HepG2 (cell line): ENCODE measurements at regions not wholly inside any gene's neighbourhood (a gene's known extent, or its start where the extent isn't known, plus 50 kb on each side); places are given as distances from the start of the nearest gene placed in this dataset.

Source experiments
- ATAC-seq: fragments of 200-7000 bp; cut with Tn5 transposase; 3 replicates; pipeline ENCODE4 v1.9.1; 2020; ENCODE audit warnings: mild to moderate bottlenecking, moderate library complexity
- BruUV-seq: library from RNA; stranded (reverse); fragments of 400-500 nt; replicated peaks from 2 replicates; lab custom pipeline; 2021; lab: Mats Ljungman, UMichigan
- CTCF ChIA-PET: fragments of 300-600 bp; formaldehyde crosslinking; extraction: SDS; loops from one replicate; lab custom pipeline; 2021; ENCODE audit warnings: low total read pairs, inconsistent platforms, low intra/inter-chr PET ratio; lab: Yijun Ruan, JAX
- POLR2A ChIA-PET: fragments of 350-600 bp; sonication (Branson Sonifier 250); formaldehyde crosslinking; loops from one replicate; lab custom pipeline; 2020; ENCODE audit warnings: antibody characterized with exemption, inconsistent platforms; lab: Yijun Ruan, JAX
- DNase-seq: peaks from one replicate; pipeline ENCODE4 v3.0.0-alpha.2; 2015; ENCODE audit warnings: low spot score
- FAIRE-seq: peaks from 3 replicates; lab custom pipeline; 2011; peaks lifted over from hg19 to GRCh38; lab: Jason Lieb, UNC
- H2AFZ ChIP-seq: one replicate; pipeline ENCODE4 v1.6.1; 2011; ENCODE audit warnings: low read length, inconsistent platforms
- H3K27ac ChIP-seq: fragments of 300-600 bp; 3 replicates; pipeline ENCODE4 v1.8.0; 2011; ENCODE audit warnings: mixed run types, mild to moderate bottlenecking, mixed read lengths, low read length, inconsistent platforms; ENCODE audit not compliant: insufficient read depth; ENCODE audit errors: extremely low read length
- H3K27me3 ChIP-seq, 2 experiments: fragments of 200-600 bp in 1 of 2; 2 replicates in 1 of 2; 3 replicates in 1 of 2; pipeline versions ENCODE4 v1.6.0 to v1.8.0; 2011; ENCODE audit warnings: low read length in 2 of 2, mild to moderate bottlenecking in 2 of 2, moderate library complexity in 2 of 2, inconsistent platforms in 1 of 2; ENCODE audit not compliant: insufficient read depth in 2 of 2, control insufficient read depth in 1 of 2
- H3K36me3 ChIP-seq, 2 experiments: fragments of 200-600 bp in 1 of 2; replicated peaks in 1 of 2; 2 replicates in 1 of 2; 3 replicates in 1 of 2; pipeline versions ENCODE4 v1.5.1 to v1.8.0; 2011; ENCODE audit warnings: low read length in 2 of 2, inconsistent platforms in 1 of 2; ENCODE audit not compliant: insufficient read depth in 2 of 2, control insufficient read depth in 1 of 2
- H3K4me1 ChIP-seq: 2 replicates; pipeline ENCODE4 v1.5.1; 2012; ENCODE audit warnings: low read length, inconsistent platforms; ENCODE audit not compliant: insufficient read depth
- H3K4me2 ChIP-seq: 2 replicates; pipeline ENCODE4 v1.6.0; 2011; ENCODE audit warnings: low read depth, low read length, inconsistent platforms
- H3K4me3 ChIP-seq, 3 experiments: fragments of 200-600 bp in 1 of 3; sonication (generic), shearing (Covaris generic) in 1 of 3; replicated peaks in 1 of 3; 2 replicates each; pipeline ENCODE4 v1.5.1; 2011 to 2016; ENCODE audit warnings: low read length in 3 of 3, inconsistent platforms in 2 of 3, low read depth in 2 of 3, mild to moderate bottlenecking in 2 of 3, control low read depth in 1 of 3, mixed read lengths in 1 of 3; ENCODE audit not compliant: insufficient read depth in 1 of 3
- H3K79me2 ChIP-seq: one replicate; pipeline ENCODE4 v1.6.1; 2011; ENCODE audit warnings: low read length, inconsistent platforms; ENCODE audit not compliant: insufficient read depth
- H3K9ac ChIP-seq: 2 replicates; pipeline ENCODE4 v1.6.0; 2011; ENCODE audit warnings: mild to moderate bottlenecking, low read depth, low read length, inconsistent platforms; ENCODE audit not compliant: insufficient read depth
- H3K9me3 ChIP-seq: 2 replicates; pipeline ENCODE4 v1.5.1; 2012; ENCODE audit warnings: mild to moderate bottlenecking, low read length
- H4K20me1 ChIP-seq: 2 replicates; pipeline ENCODE4 v1.6.0; 2011; ENCODE audit warnings: inconsistent platforms, mild to moderate bottlenecking, low read length, moderate library complexity; ENCODE audit not compliant: insufficient read depth
- BORCS8-MEF2B ChIP-seq: sonication (generic); formaldehyde crosslinking; IDR thresholded peaks from 2 replicates; pipeline ENCODE4 v1.8.0; 2022; ENCODE audit warnings: mild to moderate bottlenecking, missing genetic modification reagents
- HNF1B ChIP-seq: sonication (generic); formaldehyde crosslinking; IDR thresholded peaks from 2 replicates; pipeline ENCODE4 v1.5.1; 2020; ENCODE audit warnings: mild to moderate bottlenecking, moderate library complexity, missing genetic modification reagents
- MED13 ChIP-seq: sonication (generic); formaldehyde crosslinking; IDR thresholded peaks from 2 replicates; pipeline ENCODE4 v1.5.0; 2020; ENCODE audit warnings: missing genetic modification reagents
- PITX1 ChIP-seq: sonication (generic); formaldehyde crosslinking; IDR thresholded peaks from 2 replicates; pipeline ENCODE4 v1.5.1; 2020; ENCODE audit warnings: mild to moderate bottlenecking, missing genetic modification reagents
- SMAD3 ChIP-seq: sonication (generic); formaldehyde crosslinking; IDR thresholded peaks from 2 replicates; pipeline ENCODE4 v1.4.0; 2020; ENCODE audit warnings: missing genetic modification reagents
- SRSF9 ChIP-seq: fragments of 200-400 bp; formaldehyde crosslinking; IDR thresholded peaks from 2 replicates; pipeline ENCODE4 v1.6.1; 2018; ENCODE audit warnings: borderline replicate concordance, mild to moderate bottlenecking, low read depth, low read length; ENCODE audit not compliant: insufficient read depth, poor library complexity, severe bottlenecking
- ZBTB1 ChIP-seq: sonication (generic); formaldehyde crosslinking; IDR thresholded peaks from 2 replicates; pipeline ENCODE4 v1.4.0; 2020; ENCODE audit warnings: missing genetic modification reagents, borderline replicate concordance
- ZNF263 ChIP-seq: sonication (generic); formaldehyde crosslinking; IDR thresholded peaks from 2 replicates; pipeline ENCODE4 v1.4.0; 2020; ENCODE audit warnings: missing genetic modification reagents
- ZNF335 ChIP-seq: sonication (generic); formaldehyde crosslinking; IDR thresholded peaks from 2 replicates; pipeline ENCODE4 v1.4.0; 2020; ENCODE audit warnings: missing genetic modification reagents
- ZNF577 ChIP-seq: sonication (generic); formaldehyde crosslinking; IDR thresholded peaks from 2 replicates; pipeline ENCODE4 v1.4.0; 2020; ENCODE audit warnings: mild to moderate bottlenecking, low read depth, missing genetic modification reagents, borderline replicate concordance
- ZNF670 ChIP-seq: sonication (generic); formaldehyde crosslinking; IDR thresholded peaks from 2 replicates; pipeline ENCODE4 v1.8.0; 2022; ENCODE audit warnings: mild to moderate bottlenecking, missing genetic modification reagents, borderline replicate concordance
- ZNF710 ChIP-seq: sonication (generic); formaldehyde crosslinking; IDR thresholded peaks from 2 replicates; pipeline ENCODE4 v1.5.0; 2020; ENCODE audit warnings: mild to moderate bottlenecking, missing genetic modification reagents, borderline replicate concordance
- WGBS: methylation state at CpG from one replicate; pipeline ENCODE4 v1.1.6; 2017; ENCODE audit warnings: low lambda C conversion rate; 5-methylcytosine and 5-hydroxymethylcytosine counted together
- in situ Hi-C: cut with HindIII; loops from 2 replicates; pipeline ENCODE4 v1.10.0; 2017; ENCODE audit warnings: low pct_unique_long_range_greater_than_20kb; ENCODE audit not compliant: extremely low pct_ligation_motif_present
- intact Hi-C: fragments of 100-400 bp; cut with micrococcal nuclease; formaldehyde crosslinking; loops from one replicate; pipeline ENCODE4 v1.10.0; 2022; ENCODE audit not compliant: unreplicated experiment
- TF ChIP-seq, protein P1 (sequence below): sonication (generic); formaldehyde crosslinking; IDR thresholded peaks from 2 replicates; pipeline ENCODE4 v1.4.0; 2020; ENCODE audit warnings: mild to moderate bottlenecking, missing genetic modification reagents
- TF ChIP-seq, protein P2 (sequence below): IDR thresholded peaks from 2 replicates; pipeline ENCODE4 v1.6.1; 2016; ENCODE audit warnings: low read depth, missing genetic modification reagents, missing compliant biosample characterization

DNA sequence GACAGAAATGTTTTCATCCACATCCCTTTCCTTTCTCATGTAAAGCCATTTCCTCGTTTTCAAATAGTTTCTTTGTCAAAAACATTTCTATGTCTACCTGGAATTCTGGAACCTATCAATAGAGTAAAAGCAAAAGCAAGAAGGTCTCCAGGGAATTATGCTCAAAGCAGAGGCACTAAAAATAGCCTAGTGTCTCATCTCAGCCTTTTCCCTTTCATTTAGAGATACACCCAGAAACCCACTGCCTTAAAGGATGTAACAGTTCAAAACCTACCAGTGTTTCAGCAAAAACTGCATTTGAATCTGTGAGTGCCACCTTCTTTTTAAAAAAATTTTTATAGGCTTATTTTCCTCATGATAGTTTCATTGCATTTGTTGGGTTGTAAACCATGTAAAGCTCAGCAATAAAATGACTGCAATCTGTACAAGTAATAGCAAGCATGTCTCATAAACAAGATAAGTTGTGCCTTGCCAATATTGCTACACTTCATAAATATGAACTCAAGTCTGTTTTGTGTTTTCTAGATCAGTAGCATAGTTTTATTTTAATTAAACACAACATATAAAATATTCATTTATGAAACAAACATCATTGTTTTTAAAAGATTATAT is 927.3 kb upstream of the ACVR2A start:
- no peak overlapping the region for H3K27ac ChIP-seq
- H3K9ac ChIP-seq, result no peak overlapping the region
- WGBS, result 0% methylated on average over 1 of the region's 1 CpG
- no peaks in the 10 kb centered on the region for H3K27me3 ChIP-seq
- POLR2A ChIA-PET, result no interaction called here
- CTCF ChIA-PET, result no interaction called here
- H3K9me3 ChIP-seq, result no peaks in the 10 kb centered on the region
- no peaks in the 10 kb centered on the region for H4K20me1 ChIP-seq
- in situ Hi-C loops (no loop called here), intact Hi-C loops (no loop called here)
- BruUV-seq, result no TSS peak
- DNase-seq (no peak), FAIRE-seq (no peak), ATAC-seq (no peak)
- no peak overlapping the region for H3K4me2 ChIP-seq
- H3K4me1 ChIP-seq, result no peaks in the 10 kb centered on the region
- no peak overlapping the region for H2AFZ ChIP-seq
- no peak overlapping the region for H3K4me3 ChIP-seq
- TF ChIP-seq ZNF335 (CRISPR knock-in tag) (no peak), ZNF263 (CRISPR knock-in tag) (no peak), SMAD3 (CRISPR knock-in tag) (no peak), PITX1 (no peak), ZNF710 (CRISPR knock-in tag) (no peak), MED13 (CRISPR knock-in tag) (no peak), BORCS8-MEF2B (CRISPR knock-in tag) (no peak), ZBTB1 (no peak), SRSF9 (no peak), HNF1B (CRISPR knock-in tag) (no peak), ZNF577 (CRISPR knock-in tag) (no peak), ZNF670 (CRISPR knock-in tag) (no peak)
- TF ChIP-seq, protein P1, sequence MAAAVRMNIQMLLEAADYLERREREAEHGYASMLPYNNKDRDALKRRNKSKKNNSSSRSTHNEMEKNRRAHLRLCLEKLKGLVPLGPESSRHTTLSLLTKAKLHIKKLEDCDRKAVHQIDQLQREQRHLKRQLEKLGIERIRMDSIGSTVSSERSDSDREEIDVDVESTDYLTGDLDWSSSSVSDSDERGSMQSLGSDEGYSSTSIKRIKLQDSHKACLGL (CRISPR knock-in tag), result no peak
- TF ChIP-seq, protein P2, sequence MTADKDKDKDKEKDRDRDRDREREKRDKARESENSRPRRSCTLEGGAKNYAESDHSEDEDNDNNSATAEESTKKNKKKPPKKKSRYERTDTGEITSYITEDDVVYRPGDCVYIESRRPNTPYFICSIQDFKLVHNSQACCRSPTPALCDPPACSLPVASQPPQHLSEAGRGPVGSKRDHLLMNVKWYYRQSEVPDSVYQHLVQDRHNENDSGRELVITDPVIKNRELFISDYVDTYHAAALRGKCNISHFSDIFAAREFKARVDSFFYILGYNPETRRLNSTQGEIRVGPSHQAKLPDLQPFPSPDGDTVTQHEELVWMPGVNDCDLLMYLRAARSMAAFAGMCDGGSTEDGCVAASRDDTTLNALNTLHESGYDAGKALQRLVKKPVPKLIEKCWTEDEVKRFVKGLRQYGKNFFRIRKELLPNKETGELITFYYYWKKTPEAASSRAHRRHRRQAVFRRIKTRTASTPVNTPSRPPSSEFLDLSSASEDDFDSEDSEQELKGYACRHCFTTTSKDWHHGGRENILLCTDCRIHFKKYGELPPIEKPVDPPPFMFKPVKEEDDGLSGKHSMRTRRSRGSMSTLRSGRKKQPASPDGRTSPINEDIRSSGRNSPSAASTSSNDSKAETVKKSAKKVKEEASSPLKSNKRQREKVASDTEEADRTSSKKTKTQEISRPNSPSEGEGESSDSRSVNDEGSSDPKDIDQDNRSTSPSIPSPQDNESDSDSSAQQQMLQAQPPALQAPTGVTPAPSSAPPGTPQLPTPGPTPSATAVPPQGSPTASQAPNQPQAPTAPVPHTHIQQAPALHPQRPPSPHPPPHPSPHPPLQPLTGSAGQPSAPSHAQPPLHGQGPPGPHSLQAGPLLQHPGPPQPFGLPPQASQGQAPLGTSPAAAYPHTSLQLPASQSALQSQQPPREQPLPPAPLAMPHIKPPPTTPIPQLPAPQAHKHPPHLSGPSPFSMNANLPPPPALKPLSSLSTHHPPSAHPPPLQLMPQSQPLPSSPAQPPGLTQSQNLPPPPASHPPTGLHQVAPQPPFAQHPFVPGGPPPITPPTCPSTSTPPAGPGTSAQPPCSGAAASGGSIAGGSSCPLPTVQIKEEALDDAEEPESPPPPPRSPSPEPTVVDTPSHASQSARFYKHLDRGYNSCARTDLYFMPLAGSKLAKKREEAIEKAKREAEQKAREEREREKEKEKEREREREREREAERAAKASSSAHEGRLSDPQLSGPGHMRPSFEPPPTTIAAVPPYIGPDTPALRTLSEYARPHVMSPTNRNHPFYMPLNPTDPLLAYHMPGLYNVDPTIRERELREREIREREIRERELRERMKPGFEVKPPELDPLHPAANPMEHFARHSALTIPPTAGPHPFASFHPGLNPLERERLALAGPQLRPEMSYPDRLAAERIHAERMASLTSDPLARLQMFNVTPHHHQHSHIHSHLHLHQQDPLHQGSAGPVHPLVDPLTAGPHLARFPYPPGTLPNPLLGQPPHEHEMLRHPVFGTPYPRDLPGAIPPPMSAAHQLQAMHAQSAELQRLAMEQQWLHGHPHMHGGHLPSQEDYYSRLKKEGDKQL (CRISPR knock-in tag), result no peak
- H3K36me3 ChIP-seq, result no peaks in the 10 kb centered on the region
- H3K79me2 ChIP-seq, result no peaks in the 10 kb centered on the region
